Midbrain (tissue), 1 donor: ENCODE measurements at regions not wholly inside any gene's neighbourhood (a gene's known extent, or its start where the extent isn't known, plus 50 kb on each side); places are given as distances from the start of the nearest gene placed in this dataset.
A peak's percentile ranks its signal among the peaks of the same experiment; 100 is the strongest.
"Not testable (repeated sequence)": the region's sequence is repeated elsewhere in the genome, so short reads cannot be mapped to it uniquely, and the experiment has no call there.

Source experiments
- DNase-seq: peaks from one replicate; lab custom pipeline; 2025; lab: John Stamatoyannopoulos, UW

GRCh38 chr1:121051161-121051790, 132.9 kb downstream of the FAM72B start:
- DNase-seq: not testable (repeated sequence)

GRCh38 chr1:121052081-121052660, 132.0 kb downstream of the FAM72B start:
- not testable (repeated sequence) for DNase-seq

- DNase-seq: not testable (repeated sequence)
These were observed 129.2 kb downstream of the FAM72B start for GRCh38 chr1:121054928-121055327.

DNA sequence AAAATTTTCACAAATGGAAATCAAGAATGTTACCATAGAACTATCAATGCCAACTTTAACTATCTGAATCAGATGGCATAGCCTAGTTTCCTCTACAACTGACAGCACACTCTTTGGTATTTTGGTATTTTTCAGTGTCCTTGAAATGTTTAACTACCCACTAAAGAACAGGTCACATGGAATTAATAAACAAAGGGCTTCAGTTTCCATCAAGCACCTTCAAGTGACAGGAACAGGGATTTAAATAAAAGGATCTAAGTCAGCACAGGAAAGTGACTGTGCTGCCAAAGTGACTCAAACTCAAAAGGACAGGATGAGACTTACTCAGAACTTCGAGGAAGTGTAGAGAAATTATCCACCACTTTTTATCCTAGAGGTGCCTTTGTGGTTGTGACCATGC, 117.2 kb downstream of the FAM72B start:
- DNase-seq: not testable (repeated sequence)

- not testable (repeated sequence) for DNase-seq
These were observed 115.2 kb downstream of the FAM72B start for GRCh38 chr1:121068738-121069499.

DNA sequence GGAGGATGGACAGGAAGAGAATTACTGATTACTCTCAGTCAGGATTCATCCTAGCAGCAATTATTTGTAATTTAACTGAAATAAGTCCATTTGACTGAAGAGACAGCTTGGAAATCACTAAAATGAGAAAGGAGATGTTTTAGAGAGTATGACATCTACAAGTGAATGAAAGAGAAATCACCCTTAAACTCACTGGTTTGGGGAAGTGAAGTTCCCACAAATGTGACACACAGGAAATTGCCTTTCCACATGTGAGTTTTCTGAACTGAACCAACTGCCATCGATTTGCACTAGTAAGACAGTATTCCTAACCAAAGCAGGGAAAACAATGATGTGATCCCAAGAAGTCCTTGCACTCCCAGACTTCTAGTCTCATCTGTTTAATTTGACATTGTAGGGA, 110.3 kb downstream of the FAM72B start:
- not testable (repeated sequence) for DNase-seq

DNA sequence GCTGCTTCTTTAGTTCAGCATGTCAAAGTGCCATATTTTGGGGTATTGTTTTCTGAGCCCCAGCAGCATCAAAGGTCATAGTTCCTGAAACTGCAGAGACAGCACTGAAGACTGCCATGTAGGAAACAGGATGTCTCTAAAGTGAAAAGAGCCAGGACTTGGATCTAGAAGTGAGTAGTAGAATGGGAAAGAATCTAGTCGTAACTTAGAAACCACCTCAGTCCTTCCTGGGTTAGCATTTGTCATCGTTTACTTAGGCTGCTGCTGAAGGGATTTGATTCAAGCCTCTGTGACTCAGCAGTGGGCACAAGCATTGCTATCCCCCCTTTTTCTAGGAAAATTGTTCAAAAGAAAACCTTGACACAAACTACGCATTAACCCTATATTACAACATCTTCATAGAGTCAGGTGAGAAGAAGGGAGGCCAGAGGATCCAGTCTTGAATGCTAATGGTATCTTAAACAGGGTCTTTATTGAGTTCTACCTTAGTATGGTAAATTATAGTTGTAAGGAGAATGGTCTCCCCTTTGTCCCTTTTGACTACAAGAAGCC, 108.8 kb downstream of the FAM72B start:
- DNase-seq: not testable (repeated sequence)

- DNase-seq: not testable (repeated sequence)
These were observed 107.5 kb downstream of the FAM72B start for GRCh38 chr1:121076674-121077073.

DNA sequence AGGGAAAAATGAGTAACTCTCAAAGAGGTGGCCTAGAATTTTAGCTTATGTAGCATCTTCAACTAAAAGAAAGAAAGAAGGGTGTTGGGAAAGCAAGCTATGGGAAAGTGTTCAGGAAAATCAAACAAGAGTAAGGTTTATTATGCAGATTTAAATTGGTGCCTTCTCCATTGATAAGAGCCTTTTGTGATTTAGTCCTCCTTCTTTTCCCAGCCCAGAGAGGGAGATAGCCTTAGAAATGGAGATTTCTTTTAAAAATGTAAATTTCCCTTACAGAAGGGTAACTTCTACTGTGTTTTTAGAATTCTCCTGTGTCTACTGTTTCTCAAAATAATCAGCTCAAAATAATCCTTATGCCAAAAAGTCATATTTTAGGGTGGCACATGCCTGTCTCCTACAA, 104.5 kb downstream of the FAM72B start:
- DNase-seq: not testable (repeated sequence)

DNA sequence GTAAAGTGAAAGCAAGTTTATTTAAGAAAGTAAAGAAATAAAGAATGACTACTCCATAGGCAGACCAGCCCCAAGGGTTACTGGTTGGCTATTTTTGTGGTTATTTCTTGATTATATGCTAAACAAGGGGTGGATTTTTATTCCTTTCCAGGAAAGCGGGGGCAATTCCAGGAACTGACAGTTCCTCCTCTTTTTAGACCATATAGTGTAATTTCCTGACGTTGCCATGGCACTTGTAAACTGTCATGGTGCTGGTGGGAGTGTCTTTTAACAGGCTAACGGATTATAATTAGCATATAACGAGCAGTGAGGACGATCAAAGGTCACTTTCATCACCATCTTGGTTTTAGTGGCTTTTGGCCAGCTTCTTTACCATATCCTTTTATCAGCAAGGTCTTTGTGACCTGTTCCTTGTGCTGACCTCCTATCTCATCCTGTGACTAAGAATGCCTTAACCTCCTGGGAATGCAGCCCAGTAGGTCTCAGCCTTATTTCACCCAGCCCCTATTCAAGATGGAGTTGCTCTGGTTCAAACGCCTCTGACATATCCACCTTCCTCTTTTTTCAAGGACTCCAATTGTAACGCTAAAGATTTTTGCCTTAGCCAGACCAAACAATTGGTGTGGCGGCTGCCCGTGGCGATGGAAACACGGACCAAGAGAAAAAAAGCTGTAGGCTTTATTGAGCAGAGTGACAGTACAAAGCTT, 103.8 kb downstream of the FAM72B start:
- DNase-seq: not testable (repeated sequence)

- DNase-seq: not testable (repeated sequence)
These were observed 103.3 kb downstream of the FAM72B start for GRCh38 chr1:121080904-121081264.

GRCh38 chr1:121081625-121082199, 102.4 kb downstream of the FAM72B start:
- DNase-seq: not testable (repeated sequence)

GRCh38 chr1:121082995-121083394, 101.1 kb downstream of the FAM72B start:
- not testable (repeated sequence) for DNase-seq

GRCh38 chr1:121086249-121086648, 97.9 kb downstream of the FAM72B start:
- not testable (repeated sequence) for DNase-seq

DNA sequence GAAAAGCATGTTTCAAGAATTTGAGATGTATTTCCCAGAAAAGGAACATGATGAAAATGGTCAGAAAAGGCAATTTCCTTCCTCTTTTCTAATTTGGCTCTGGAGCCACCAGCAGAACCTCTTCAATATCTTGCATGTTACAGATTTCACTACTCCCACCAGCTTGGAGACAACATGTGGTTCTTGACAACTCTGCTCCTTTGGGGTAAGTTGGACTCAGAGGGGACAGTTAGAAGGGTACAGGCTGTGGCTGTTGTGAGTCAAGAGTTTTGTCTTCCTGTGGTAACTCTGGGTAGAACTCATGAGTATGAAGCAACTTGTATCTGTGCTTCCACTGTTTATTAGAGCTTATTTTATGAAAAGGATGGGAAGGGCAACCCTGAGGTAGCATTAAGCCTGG, 96.9 kb downstream of the FAM72B start:
- not testable (repeated sequence) for DNase-seq

- not testable (repeated sequence) for DNase-seq
These were observed 95.6 kb downstream of the FAM72B start for GRCh38 chr1:121088568-121088967.

DNA sequence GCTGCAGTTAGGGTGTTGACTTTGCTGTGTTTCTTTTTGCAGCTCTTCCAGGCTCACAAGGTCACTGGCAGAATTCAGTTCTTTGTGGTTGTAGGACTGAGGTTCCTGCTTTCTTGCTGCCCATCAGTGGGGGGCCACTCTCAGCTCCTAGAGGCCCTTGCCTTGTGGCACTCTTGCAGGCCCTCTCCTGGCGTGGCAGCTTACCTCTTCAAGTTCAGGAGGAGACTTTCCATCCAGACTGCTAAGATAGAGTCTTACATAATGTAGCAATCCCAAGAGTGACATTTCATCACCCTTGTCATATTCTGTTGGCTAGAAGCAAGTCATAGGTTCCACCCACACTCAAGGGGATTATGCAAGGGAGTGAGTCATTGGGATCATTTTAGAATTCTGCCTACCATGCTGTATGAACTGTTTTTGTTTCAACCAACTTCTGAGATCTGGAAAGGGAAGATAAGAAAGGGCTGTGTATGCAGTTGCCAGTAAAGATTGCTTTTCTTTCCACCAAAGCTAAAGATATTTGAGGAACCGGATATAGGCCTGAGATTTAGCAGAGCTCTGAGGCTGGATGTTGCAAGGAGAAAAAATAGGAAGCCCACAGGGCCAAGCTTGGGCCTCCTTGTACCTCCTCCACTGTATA, 91.7 kb downstream of the FAM72B start:
- DNase-seq: not testable (repeated sequence)

DNA sequence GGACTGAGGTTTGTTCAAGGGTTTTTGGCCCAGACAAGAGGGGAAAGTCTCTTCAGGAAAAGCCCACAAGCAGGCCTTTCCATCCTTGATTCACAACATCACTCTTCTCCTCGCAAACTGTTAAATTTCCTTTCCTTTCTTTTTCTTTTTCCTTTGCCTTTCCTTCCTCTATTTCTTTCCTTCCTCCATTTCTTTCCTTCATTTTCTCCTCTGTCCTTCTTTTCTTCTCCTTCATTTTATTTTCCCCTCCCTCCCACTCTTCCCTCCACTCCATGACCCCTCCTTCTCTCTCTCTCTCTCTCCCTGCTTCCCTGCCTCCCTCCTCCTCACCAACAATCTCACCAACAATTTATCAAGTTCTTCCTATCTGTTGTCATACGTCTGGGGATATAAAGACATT, 89.1 kb downstream of the FAM72B start:
- not testable (repeated sequence) for DNase-seq

GRCh38 chr1:121097127-121097866, 86.8 kb downstream of the FAM72B start:
- peak; percentile 74 for DNase-seq

DNA sequence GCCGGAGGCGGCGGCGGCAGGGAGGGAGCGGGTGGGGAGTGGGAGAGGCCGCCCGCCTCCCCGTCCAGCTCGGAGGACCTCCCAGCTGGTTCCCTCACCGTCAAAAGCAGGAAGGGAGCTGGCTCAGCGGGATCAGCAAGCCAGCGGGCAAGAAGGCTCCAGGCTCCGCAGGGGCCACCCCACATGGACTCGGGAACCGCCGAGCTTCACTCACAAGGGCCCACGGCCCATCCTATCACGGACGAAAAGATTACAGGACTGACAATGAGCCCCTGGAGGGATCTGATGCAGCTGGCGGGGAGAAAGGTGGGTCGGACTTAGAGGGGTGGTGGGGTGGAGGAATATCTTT, 86.3 kb downstream of the FAM72B start:
- DNase-seq: not testable (repeated sequence)

GRCh38 chr1:121109025-121109424, 75.1 kb downstream of the FAM72B start:
- not testable (repeated sequence) for DNase-seq
